B cell (primary cell): ENCODE measurements at regions not wholly inside any gene's neighbourhood (a gene's known extent, or its start where the extent isn't known, plus 50 kb on each side); places are given as distances from the start of the nearest gene placed in this dataset.

Experiments used
- ATAC-seq: fragments of 200-7000 bp; cut with Tn5 transposase; one replicate; pipeline ENCODE4 v1.10.0; 2021; ENCODE audit warnings: low read depth, mild to moderate bottlenecking, moderate number of reproducible peaks, moderate library complexity
- CTCF ChIA-PET: fragments of 350-600 bp; sonication (Branson Sonifier 250); formaldehyde crosslinking; loops from one replicate; lab custom pipeline; 2021; ENCODE audit warnings: antibody characterized with exemption, inconsistent platforms; lab: Charles Lee
- POLR2A ChIA-PET: fragments of 350-600 bp; sonication (Branson Sonifier 250); formaldehyde crosslinking; loops from one replicate; lab custom pipeline; 2021; ENCODE audit warnings: antibody characterized with exemption; lab: Charles Lee
- DNase-seq: peaks from one replicate; pipeline ENCODE4 v3.0.0; 2013
- H2AFZ ChIP-seq: 2 replicates; pipeline ENCODE4 v1.6.1; 2012; ENCODE audit warnings: mild to moderate bottlenecking, low read depth, low read length; ENCODE audit not compliant: insufficient read depth, poor library complexity, severe bottlenecking
- H3K27ac ChIP-seq, 2 donors: 1 replicate in 1 of 2; 2 replicates in 1 of 2; pipeline ENCODE4 v1.5.1; 2012 to 2013; ENCODE audit warnings: low read length in 2 of 2, mild to moderate bottlenecking in 2 of 2, moderate library complexity in 1 of 2
- H3K27me3 ChIP-seq, 4 experiments: fragments of 200-600 bp in 1 of 4; sonication (generic) in 1 of 4; replicated peaks in 1 of 4; 1 replicate in 2 of 4; 2 replicates in 2 of 4; pipeline versions ENCODE4 v1.6.1 to v1.7.0; 2013 to 2016; ENCODE audit warnings: low read length in 3 of 4, mild to moderate bottlenecking in 2 of 4, mixed read lengths in 1 of 4, moderate library complexity in 1 of 4; ENCODE audit not compliant: insufficient read depth in 4 of 4, control insufficient read depth in 3 of 4; ENCODE audit errors: control extremely low read depth in 1 of 4
- H3K36me3 ChIP-seq, 2 experiments: replicated peaks in 1 of 2; 1 replicate in 1 of 2; 2 replicates in 1 of 2; pipeline versions ENCODE4 v1.6.1 to v1.7.1; 2013; ENCODE audit warnings: low read length in 1 of 2; ENCODE audit not compliant: insufficient read depth in 2 of 2, control insufficient read depth in 1 of 2; ENCODE audit errors: control extremely low read depth in 1 of 2, extremely low read depth in 1 of 2
- H3K4me1 ChIP-seq, 2 donors: fragments of 200-600 bp in 1 of 2; sonication (generic) in 1 of 2; 1 replicate in 1 of 2; 2 replicates in 1 of 2; pipeline versions ENCODE4 v1.5.1 to v1.6.1; 2013 to 2017; ENCODE audit warnings: low read length in 2 of 2; ENCODE audit not compliant: control insufficient read depth in 2 of 2, insufficient read depth in 2 of 2
- H3K4me2 ChIP-seq: replicated peaks from 2 replicates; pipeline ENCODE3; 2012; ENCODE audit warnings: mild to moderate bottlenecking, low read depth, low read length; ENCODE audit not compliant: poor library complexity, severe bottlenecking
- H3K4me3 ChIP-seq, 5 experiments: fragments of 200-600 bp in 1 of 5; sonication (generic) in 1 of 5; 1 replicate in 3 of 5; 2 replicates in 2 of 5; pipeline versions ENCODE4 v1.5.1 to v1.7.0; 2011 to 2016; ENCODE audit warnings: low read length in 4 of 5, mild to moderate bottlenecking in 4 of 5, low read depth in 2 of 5, control low read depth in 1 of 5, moderate library complexity in 1 of 5; ENCODE audit not compliant: insufficient read depth in 1 of 5; ENCODE audit errors: control extremely low read depth in 1 of 5, extremely low read depth in 1 of 5
- H3K79me2 ChIP-seq: fragments of 200-600 bp; sonication (generic); one replicate; pipeline ENCODE4 v1.6.0; 2016; ENCODE audit warnings: low read length; ENCODE audit not compliant: control insufficient read depth, insufficient read depth
- H3K9ac ChIP-seq: fragments of 200-600 bp; sonication (generic); 2 replicates; pipeline ENCODE4 v1.6.1; 2017; ENCODE audit warnings: mild to moderate bottlenecking, low read length, moderate library complexity
- H3K9me3 ChIP-seq, 3 donors: one replicate each; pipeline versions ENCODE4 v1.6.1 to v1.7.1; 2013; ENCODE audit warnings: low read length in 2 of 3; ENCODE audit not compliant: control insufficient read depth in 2 of 3, insufficient read depth in 1 of 3; ENCODE audit errors: control extremely low read depth in 1 of 3
- H4K20me1 ChIP-seq: 2 replicates; pipeline ENCODE4 v1.6.0; 2012; ENCODE audit warnings: mild to moderate bottlenecking, low read length; ENCODE audit not compliant: insufficient read depth, control insufficient read depth, poor library complexity, severe bottlenecking
- H3K27ac Mint-ChIP-seq: one replicate; pipeline ENCODE4 v1.8.0; 2021; ENCODE audit warnings: mixed read lengths
- H3K27me3 Mint-ChIP-seq: one replicate; pipeline ENCODE4 v1.8.0; 2021; ENCODE audit warnings: mixed read lengths
- H3K4me1 Mint-ChIP-seq: one replicate; pipeline ENCODE4 v1.8.0; 2021; ENCODE audit warnings: mixed read lengths
- H3K4me3 Mint-ChIP-seq: one replicate; pipeline ENCODE4 v1.8.0; 2021; ENCODE audit warnings: mixed read lengths
- H3K9me3 Mint-ChIP-seq: one replicate; pipeline ENCODE4 v1.8.0; 2022; ENCODE audit warnings: mixed read lengths; ENCODE audit not compliant: insufficient read depth
- CTCF ChIP-seq: fragments of 200-600 bp; IDR thresholded peaks from one replicate; pipeline ENCODE4 v1.8.0; 2022; ENCODE audit warnings: antibody characterized with exemption, mild to moderate bottlenecking
- EZH2 ChIP-seq: IDR thresholded peaks from 2 replicates; pipeline ENCODE4 v1.6.1; 2012; ENCODE audit warnings: borderline replicate concordance, low read depth, mild to moderate bottlenecking, moderate library complexity, low read length; ENCODE audit not compliant: insufficient read depth, poor library complexity, severe bottlenecking
- WGBS: methylation state at CpG from one replicate; pipeline ENCODE4 v1.1.5; 2013; ENCODE audit warnings: missing lambda C conversion rate; ENCODE audit not compliant: insufficient coverage; 5-methylcytosine and 5-hydroxymethylcytosine counted together
- intact Hi-C: fragments of 100-400 bp; cut with micrococcal nuclease; formaldehyde crosslinking; loops from one replicate; pipeline ENCODE4 v1.10.0; 2022

DNA sequence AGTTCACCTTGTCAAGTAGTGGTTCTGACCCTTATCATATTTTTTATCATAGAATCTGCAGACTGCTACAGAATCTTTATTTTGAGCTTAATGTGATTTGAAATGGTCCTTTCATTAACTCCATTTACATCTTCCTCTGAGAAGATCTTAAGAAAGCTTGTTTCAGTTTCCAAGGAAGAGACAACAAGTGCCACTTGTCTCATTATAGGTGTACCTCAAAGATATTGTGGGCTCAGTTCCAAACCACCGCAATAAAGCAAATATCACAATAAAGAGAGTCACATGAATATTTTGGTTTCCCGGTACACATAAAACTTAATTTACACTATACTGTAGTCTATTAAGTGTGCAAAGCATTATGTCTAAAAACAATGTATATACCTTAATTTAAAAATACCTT lies 66.4 kb upstream of the ATXN1 start:
- Histone ChIP-seq H3K9ac (no peak overlapping the region), H3K4me3 (no peak overlapping the region), H3K79me2 (no peaks in the 10 kb centered on the region), H4K20me1 (no peaks in the 10 kb centered on the region), H2AFZ (no peak overlapping the region), H3K4me1 (peaks cover 5 to 8% of the 10 kb centered on the region in 2 donors), H3K36me3 (no peaks in the 10 kb centered on the region), H3K27me3 (peaks cover 0 to 2% (median 0%) of the 10 kb centered on the region in 4 experiments), H3K9me3 (no peaks in the 10 kb centered on the region), H3K27ac (no peak overlapping the region), H3K4me2 (no peak overlapping the region)
- intact Hi-C loops: no loop called here
- no peak for ATAC-seq
- DNase-seq: no peak
- ChIA-PET CTCF (no interaction called here), POLR2A (no interaction called here)
- no peak overlapping the region for H3K27ac Mint-ChIP-seq
- H3K27me3 Mint-ChIP-seq: peaks cover 13% of the 10 kb centered on the region
- no peaks in the 10 kb centered on the region for H3K9me3 Mint-ChIP-seq
- no peak overlapping the region for H3K4me3 Mint-ChIP-seq
- no CpG with 5 or more reads among the region's 2 CpGs for WGBS
- H3K4me1 Mint-ChIP-seq: peaks cover 11% of the 10 kb centered on the region
- TF ChIP-seq CTCF (no peak), EZH2 (no peak)

- H3K4me3 ChIP-seq: no peak overlapping the region
- TF ChIP-seq CTCF (no peak), EZH2 (no peak)
- H3K27ac ChIP-seq: no peak overlapping the region
- 84% methylated on average over 4 of the region's 6 CpGs for WGBS
- CTCF ChIA-PET: no interaction called here
- ATAC-seq: no peak
- H3K27me3 ChIP-seq: peaks cover 0 to 7% (median 0%) of the 10 kb centered on the region in 4 experiments
- Mint-ChIP-seq H3K9me3 (no peaks in the 10 kb centered on the region), H3K4me3 (no peak overlapping the region), H3K27ac (no peak overlapping the region), H3K27me3 (peaks cover 11% of the 10 kb centered on the region), H3K4me1 (peaks cover 11% of the 10 kb centered on the region)
- intact Hi-C loops: no loop called here
- H3K4me1 ChIP-seq: peaks cover 5 to 8% of the 10 kb centered on the region in 2 donors
- H3K79me2 ChIP-seq: no peaks in the 10 kb centered on the region
- no peak for DNase-seq
- no peak overlapping the region for H3K4me2 ChIP-seq
- no peaks in the 10 kb centered on the region for H4K20me1 ChIP-seq
- H3K9ac ChIP-seq: no peak overlapping the region
- no peak overlapping the region for H2AFZ ChIP-seq
- no peaks in the 10 kb centered on the region for H3K36me3 ChIP-seq
- POLR2A ChIA-PET: no interaction called here
- H3K9me3 ChIP-seq: no peaks in the 10 kb centered on the region
Measured at GRCh38 chr6:16825784-16826183, 64.5 kb upstream of the ATXN1 start.
